ENCODE measurements at regions not wholly inside any gene's neighbourhood (a gene's known extent, or its start where the extent isn't known, plus 50 kb on each side); places are given as distances from the start of the nearest gene placed in this dataset.

DNA sequence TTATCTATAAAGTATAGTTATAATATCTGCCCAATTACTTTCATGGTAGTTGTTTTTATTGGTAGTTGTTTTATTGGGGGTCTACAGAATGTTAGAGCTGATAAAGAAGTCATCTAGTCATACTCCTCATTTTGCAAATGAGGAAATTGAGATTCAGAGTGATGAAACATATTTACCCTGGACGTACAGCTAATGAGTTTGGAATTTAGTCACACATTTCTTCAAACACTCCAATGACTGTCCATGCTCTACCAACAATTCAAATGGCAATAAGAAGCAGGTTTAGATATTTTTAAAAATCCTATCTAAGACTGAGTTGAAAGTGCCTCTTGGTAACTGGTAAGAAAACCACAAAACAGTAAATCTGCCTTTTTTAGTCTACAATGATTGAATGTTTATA, 98.2 kb downstream of the MAGEC1 start:
- TF ChIP-seq, protein P1, sequence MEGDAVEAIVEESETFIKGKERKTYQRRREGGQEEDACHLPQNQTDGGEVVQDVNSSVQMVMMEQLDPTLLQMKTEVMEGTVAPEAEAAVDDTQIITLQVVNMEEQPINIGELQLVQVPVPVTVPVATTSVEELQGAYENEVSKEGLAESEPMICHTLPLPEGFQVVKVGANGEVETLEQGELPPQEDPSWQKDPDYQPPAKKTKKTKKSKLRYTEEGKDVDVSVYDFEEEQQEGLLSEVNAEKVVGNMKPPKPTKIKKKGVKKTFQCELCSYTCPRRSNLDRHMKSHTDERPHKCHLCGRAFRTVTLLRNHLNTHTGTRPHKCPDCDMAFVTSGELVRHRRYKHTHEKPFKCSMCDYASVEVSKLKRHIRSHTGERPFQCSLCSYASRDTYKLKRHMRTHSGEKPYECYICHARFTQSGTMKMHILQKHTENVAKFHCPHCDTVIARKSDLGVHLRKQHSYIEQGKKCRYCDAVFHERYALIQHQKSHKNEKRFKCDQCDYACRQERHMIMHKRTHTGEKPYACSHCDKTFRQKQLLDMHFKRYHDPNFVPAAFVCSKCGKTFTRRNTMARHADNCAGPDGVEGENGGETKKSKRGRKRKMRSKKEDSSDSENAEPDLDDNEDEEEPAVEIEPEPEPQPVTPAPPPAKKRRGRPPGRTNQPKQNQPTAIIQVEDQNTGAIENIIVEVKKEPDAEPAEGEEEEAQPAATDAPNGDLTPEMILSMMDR (IDR thresholded peaks at IDR 0.05) = no peak
- no peak for TF ChIP-seq POLR2A (IDR thresholded peaks at IDR 0.05)
- Histone ChIP-seq H3K4me1 (no peaks in the 10 kb centered on the region), H3K4me3 (replicated peaks in 1 of 3) (no peak overlapping the region), H3K9me3 (no peaks in the 10 kb centered on the region), H3K27ac (peak overlapping the region in 1 of 3 donors; percentile 37), H3K36me3 (no peaks in the 10 kb centered on the region), H3K27me3 (no peaks in the 10 kb centered on the region)
- 42 to 63% methylated on average over 1 of the region's 1 CpG for WGBS, 2 donors
- no peak for DNase-seq
- intact Hi-C loops (cut with DNase I) = no loop called here

DNA sequence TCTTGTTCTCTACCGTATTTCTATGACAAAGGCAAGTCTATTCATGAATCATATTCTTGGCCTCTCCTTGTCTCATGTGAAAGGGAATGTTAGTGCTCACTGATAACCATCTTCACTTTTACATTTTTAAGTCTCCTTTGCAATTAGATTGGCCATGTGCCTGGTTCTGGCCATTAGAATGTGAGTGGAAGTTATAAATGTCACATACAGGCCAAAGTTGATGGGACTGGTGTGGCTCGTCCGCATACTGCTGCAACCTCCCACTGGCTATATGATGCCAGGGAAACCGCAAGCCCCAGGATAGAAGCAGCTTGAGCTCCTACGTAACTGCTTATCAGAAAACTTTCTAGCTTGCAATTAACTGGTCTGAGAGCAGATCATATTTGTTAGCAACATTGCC, 86.1 kb downstream of the MAGEC1 start:
- H3K4me3 ChIP-seq (replicated peaks in 1 of 3) = no peak overlapping the region
- H3K27ac ChIP-seq = no peak overlapping the region
- no peaks in the 10 kb centered on the region for H3K4me1 ChIP-seq
- TF ChIP-seq, protein P1 (IDR thresholded peaks at IDR 0.05) = no peak
- no peak for TF ChIP-seq POLR2A (IDR thresholded peaks at IDR 0.05)
- no peaks in the 10 kb centered on the region for H3K36me3 ChIP-seq
- WGBS, 2 donors = 48 to 52% methylated on average over 5 of the region's 5 CpGs
- intact Hi-C loops (cut with DNase I) = no loop called here
- no peak for DNase-seq
- H3K9me3 ChIP-seq = no peaks in the 10 kb centered on the region
- H3K27me3 ChIP-seq = no peaks in the 10 kb centered on the region

DNA sequence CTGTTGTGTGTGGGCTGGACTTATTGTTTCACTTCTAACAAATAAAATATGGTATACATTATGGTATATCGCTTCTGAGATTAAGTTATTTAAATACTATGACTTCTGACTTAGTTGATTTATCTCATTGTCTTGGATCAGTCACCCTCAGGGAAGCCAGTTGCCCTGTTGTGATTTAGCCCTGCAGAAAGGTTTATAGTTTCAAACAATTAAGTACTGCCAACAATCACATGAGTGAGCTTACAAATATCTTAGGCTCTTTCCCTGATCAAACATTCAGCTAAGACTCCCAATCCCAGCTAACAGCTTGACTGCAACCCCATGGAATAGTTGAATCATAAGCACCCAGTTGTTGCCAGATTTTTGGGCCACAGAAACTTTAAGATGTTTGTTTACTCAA, 85.4 kb downstream of the MAGEC1 start:
- WGBS, 2 donors = 58 to 75% methylated on average over 1 of the region's 1 CpG
- H3K27ac ChIP-seq = no peak overlapping the region
- H3K36me3 ChIP-seq = no peaks in the 10 kb centered on the region
- no peaks in the 10 kb centered on the region for H3K4me1 ChIP-seq
- no peak for TF ChIP-seq POLR2A (IDR thresholded peaks at IDR 0.05)
- TF ChIP-seq, protein P1 (IDR thresholded peaks at IDR 0.05) = no peak
- H3K9me3 ChIP-seq = no peaks in the 10 kb centered on the region
- intact Hi-C loops (cut with DNase I) = no loop called here
- H3K27me3 ChIP-seq = no peaks in the 10 kb centered on the region
- peak in 1 of 2 donors; percentile 1 for DNase-seq
- H3K4me3 ChIP-seq (replicated peaks in 1 of 3) = no peak overlapping the region

DNA sequence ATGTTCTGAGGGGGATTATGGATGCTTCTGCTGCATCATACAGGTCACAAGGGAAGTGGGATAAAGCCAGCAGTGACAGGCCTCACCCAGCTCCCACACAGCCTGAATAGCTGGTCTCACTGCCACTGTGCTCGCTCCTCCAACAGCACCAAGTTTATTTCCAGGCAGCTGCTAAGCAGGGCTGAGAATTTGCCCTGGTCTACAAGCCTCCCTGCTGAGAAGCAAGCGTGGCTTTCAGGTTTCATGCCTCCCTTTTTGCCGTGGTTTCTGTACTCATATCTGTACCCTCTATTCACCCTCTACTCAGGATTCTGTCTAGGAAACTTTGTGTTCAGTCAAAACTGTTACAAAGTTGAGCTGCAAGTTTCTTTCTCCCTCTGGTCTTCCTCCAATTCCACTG, 78.6 kb downstream of the MAGEC1 start:
- WGBS, 2 donors = 78 to 88% methylated on average over 2 of the region's 3 CpGs
- Histone ChIP-seq H3K27me3 (no peaks in the 10 kb centered on the region), H3K4me1 (no peaks in the 10 kb centered on the region), H3K36me3 (no peaks in the 10 kb centered on the region), H3K27ac (no peak overlapping the region), H3K4me3 (replicated peaks in 1 of 3) (no peak overlapping the region), H3K9me3 (no peaks in the 10 kb centered on the region)
- intact Hi-C loops (cut with DNase I) = no loop called here
- TF ChIP-seq POLR2A (IDR thresholded peaks at IDR 0.05) = no peak
- TF ChIP-seq, protein P1 (IDR thresholded peaks at IDR 0.05) = no peak
- no peak for DNase-seq

DNA sequence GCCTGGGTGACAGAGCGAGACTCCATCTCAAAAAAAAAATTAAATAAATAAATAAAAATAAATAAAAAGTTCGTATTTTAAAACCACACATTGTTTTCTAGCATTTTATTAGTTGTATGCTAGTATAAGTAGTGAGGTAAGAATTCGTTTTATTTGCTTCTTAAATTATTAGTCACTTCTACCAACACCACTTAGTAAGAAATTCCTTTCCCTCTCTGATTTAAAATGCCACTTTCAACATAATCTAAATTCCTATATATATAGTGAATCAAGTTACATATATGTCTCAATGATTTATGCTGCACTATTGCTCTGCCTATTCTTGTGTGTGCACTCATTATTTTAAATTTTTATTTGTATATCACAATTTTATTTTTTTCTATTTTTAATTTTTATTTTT, 72.1 kb downstream of the MAGEC1 start:
- WGBS, 2 donors = 77 to 82% methylated on average over 3 of the region's 3 CpGs
- no peaks in the 10 kb centered on the region for H3K36me3 ChIP-seq
- intact Hi-C loops (cut with DNase I) = no loop called here
- H3K27me3 ChIP-seq = no peaks in the 10 kb centered on the region
- no peak overlapping the region for H3K4me3 ChIP-seq (replicated peaks in 1 of 3)
- DNase-seq = no peak
- H3K9me3 ChIP-seq = no peaks in the 10 kb centered on the region
- H3K27ac ChIP-seq = no peak overlapping the region
- TF ChIP-seq POLR2A (IDR thresholded peaks at IDR 0.05) = no peak
- TF ChIP-seq, protein P1 (IDR thresholded peaks at IDR 0.05) = no peak
- H3K4me1 ChIP-seq = no peaks in the 10 kb centered on the region
